Thymus (tissue), 11 donors: ENCODE measurements at regions not wholly inside any gene's neighbourhood (a gene's known extent, or its start where the extent isn't known, plus 50 kb on each side); places are given as distances from the start of the nearest gene placed in this dataset.
A peak's percentile ranks its signal among the peaks of the same experiment; 100 is the strongest.

ENCODE experiments used
- DNase-seq, 9 donors: peaks; one replicate each; pipeline ENCODE4 v3.0.0-alpha.2; 2013; ENCODE audit warnings: low spot score in 9 of 9, low read depth in 6 of 9, missing footprints in 1 of 9
- H3K27ac ChIP-seq, 2 donors: one replicate each; pipeline ENCODE4 v1.5.1; 2013; ENCODE audit warnings: control low read depth in 1 of 2, low read depth in 1 of 2, low read length in 1 of 2, mild to moderate bottlenecking in 1 of 2, moderate library complexity in 1 of 2
- H3K27me3 ChIP-seq, 2 donors: one replicate each; pipeline ENCODE4 v1.5.1; 2013; ENCODE audit warnings: low read length in 1 of 2; ENCODE audit not compliant: control insufficient read depth in 2 of 2, insufficient read depth in 1 of 2
- H3K36me3 ChIP-seq, 2 donors: one replicate each; pipeline ENCODE4 v1.5.1; 2013; ENCODE audit warnings: low read length in 1 of 2, mild to moderate bottlenecking in 1 of 2, moderate library complexity in 1 of 2; ENCODE audit not compliant: control insufficient read depth in 2 of 2, insufficient read depth in 2 of 2
- H3K4me1 ChIP-seq, 2 donors: one replicate each; pipeline ENCODE4 v1.5.1; 2013; ENCODE audit warnings: low read length in 2 of 2; ENCODE audit not compliant: control insufficient read depth in 2 of 2, insufficient read depth in 2 of 2
- H3K4me3 ChIP-seq, 2 donors: one replicate each; pipeline ENCODE4 v1.5.1; 2013; ENCODE audit warnings: low read length in 2 of 2, control low read depth in 1 of 2, mild to moderate bottlenecking in 1 of 2
- H3K9me3 ChIP-seq, 2 donors: one replicate each; pipeline ENCODE4 v1.5.1; 2013; ENCODE audit warnings: low read length in 1 of 2, mild to moderate bottlenecking in 1 of 2; ENCODE audit not compliant: control insufficient read depth in 2 of 2, insufficient read depth in 1 of 2
- WGBS: extraction: QIAGEN DNeasy Blood & Tissue Kit; methylation state at CpG from one replicate; pipeline ENCODE4 v1.1.7; 2013; 5-methylcytosine and 5-hydroxymethylcytosine counted together
- donor health status: healthy.

- Histone ChIP-seq H3K4me3 (no peak overlapping the region), H3K27ac (no peak overlapping the region), H3K9me3 (no peaks in the 10 kb centered on the region), H3K27me3 (no peaks in the 10 kb centered on the region), H3K36me3 (no peaks in the 10 kb centered on the region), H3K4me1 (no peaks in the 10 kb centered on the region)
- DNase-seq = peak; percentile 16 to 71 (median 30)
- 28% methylated on average over 8 of the region's 8 CpGs for WGBS
Measured at GRCh38 chr11:103682318-103683184, 353.9 kb upstream of the DDI1 start.

GRCh38 chr11:103683576-103683975, 352.9 kb upstream of the DDI1 start:
- Histone ChIP-seq H3K27me3 (no peaks in the 10 kb centered on the region), H3K27ac (no peak overlapping the region), H3K4me3 (no peak overlapping the region), H3K36me3 (no peaks in the 10 kb centered on the region), H3K4me1 (no peaks in the 10 kb centered on the region), H3K9me3 (no peaks in the 10 kb centered on the region)
- DNase-seq = no peak
- WGBS = 93% methylated on average over 2 of the region's 2 CpGs

- Histone ChIP-seq H3K9me3 (no peaks in the 10 kb centered on the region), H3K27me3 (no peaks in the 10 kb centered on the region), H3K4me3 (no peak overlapping the region), H3K4me1 (no peaks in the 10 kb centered on the region), H3K27ac (no peak overlapping the region), H3K36me3 (no peaks in the 10 kb centered on the region)
- DNase-seq = no peak
- 94% methylated on average over 3 of the region's 3 CpGs for WGBS
Measured at GRCh38 chr11:103688924-103689323, 347.5 kb upstream of the DDI1 start.

DNA sequence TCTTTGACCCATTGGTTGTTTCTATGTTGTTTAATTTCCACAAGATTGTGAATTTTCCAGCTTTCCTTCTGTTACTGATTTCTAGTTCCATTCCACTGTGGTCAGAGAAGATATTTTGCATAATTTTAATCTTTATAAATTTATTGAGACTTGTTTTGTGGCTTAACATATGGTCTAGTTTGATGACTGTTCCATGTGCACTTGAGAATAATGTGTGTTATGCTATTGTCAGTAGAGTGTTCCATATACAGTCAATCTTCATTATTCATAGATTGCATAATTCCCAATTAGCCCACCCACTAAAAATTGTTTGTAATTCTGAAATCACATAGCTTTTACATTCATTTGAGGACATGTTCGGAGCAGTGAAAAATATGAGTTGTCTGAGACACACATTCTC, 346.1 kb upstream of the DDI1 start:
- H3K27me3 ChIP-seq = no peaks in the 10 kb centered on the region
- H3K4me3 ChIP-seq = no peak overlapping the region
- no peaks in the 10 kb centered on the region for H3K36me3 ChIP-seq
- no peak overlapping the region for H3K27ac ChIP-seq
- H3K4me1 ChIP-seq = no peaks in the 10 kb centered on the region
- no peak for DNase-seq
- 92% methylated on average over 1 of the region's 1 CpG for WGBS
- no peaks in the 10 kb centered on the region for H3K9me3 ChIP-seq

DNA sequence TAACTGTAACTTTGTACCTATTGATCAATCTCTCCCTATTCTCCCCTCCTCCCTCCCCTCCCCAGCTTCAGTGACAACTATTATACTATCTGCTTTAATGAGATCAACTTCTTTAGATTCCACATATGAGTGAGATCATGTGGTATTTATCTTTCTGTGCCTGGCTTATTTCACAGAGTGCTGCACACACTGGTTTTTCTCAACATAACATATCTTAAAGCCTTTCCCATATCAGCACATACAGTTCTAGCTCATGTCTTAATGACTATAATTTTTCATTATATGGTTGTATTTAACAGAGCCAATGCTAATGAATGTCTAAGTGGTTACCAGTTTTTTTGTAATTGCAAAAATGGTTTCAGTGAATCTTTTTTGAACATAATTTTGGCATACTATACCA, 340.3 kb upstream of the DDI1 start:
- no peak for DNase-seq
- H3K4me3 ChIP-seq = no peak overlapping the region
- no peaks in the 10 kb centered on the region for H3K4me1 ChIP-seq
- no peaks in the 10 kb centered on the region for H3K9me3 ChIP-seq
- no peaks in the 10 kb centered on the region for H3K36me3 ChIP-seq
- H3K27ac ChIP-seq = no peak overlapping the region
- H3K27me3 ChIP-seq = no peaks in the 10 kb centered on the region

GRCh38 chr11:103699216-103699615, 337.2 kb upstream of the DDI1 start:
- Histone ChIP-seq H3K27ac (no peak overlapping the region), H3K4me3 (no peak overlapping the region), H3K36me3 (no peaks in the 10 kb centered on the region), H3K27me3 (no peaks in the 10 kb centered on the region), H3K4me1 (no peaks in the 10 kb centered on the region), H3K9me3 (no peaks in the 10 kb centered on the region)
- WGBS = 95% methylated on average over 3 of the region's 3 CpGs
- no peak for DNase-seq

DNA sequence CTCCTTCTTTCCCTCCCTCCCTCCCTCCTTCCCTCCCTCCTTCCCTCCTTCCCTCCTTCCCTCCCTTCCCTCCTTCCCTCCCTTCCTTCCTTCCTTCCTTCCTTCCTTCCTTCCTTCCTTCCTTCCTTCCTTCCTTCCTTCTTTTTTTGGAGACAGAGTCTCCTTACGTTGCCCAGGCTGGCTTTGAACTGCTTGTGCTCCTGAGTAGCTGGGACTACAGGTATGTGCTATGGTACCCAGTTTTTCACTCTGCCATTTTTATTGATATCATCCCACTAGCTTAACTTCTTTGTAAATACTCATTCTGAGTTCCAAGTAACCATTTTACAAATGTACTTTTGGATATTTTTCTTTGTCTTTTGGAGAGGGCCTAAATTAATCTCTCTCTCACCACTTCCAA, 336.8 kb upstream of the DDI1 start:
- Histone ChIP-seq H3K27me3 (no peaks in the 10 kb centered on the region), H3K36me3 (no peaks in the 10 kb centered on the region), H3K27ac (no peak overlapping the region), H3K9me3 (no peaks in the 10 kb centered on the region), H3K4me1 (no peaks in the 10 kb centered on the region), H3K4me3 (no peak overlapping the region)
- no peak for DNase-seq
- WGBS = 92% methylated on average over 1 of the region's 1 CpG

GRCh38 chr11:103700622-103701021, 335.8 kb upstream of the DDI1 start:
- Histone ChIP-seq H3K27ac (no peak overlapping the region), H3K4me3 (no peak overlapping the region), H3K27me3 (no peaks in the 10 kb centered on the region), H3K36me3 (no peaks in the 10 kb centered on the region), H3K9me3 (no peaks in the 10 kb centered on the region), H3K4me1 (no peaks in the 10 kb centered on the region)
- 85% methylated on average over 1 of the region's 1 CpG for WGBS
- no peak for DNase-seq

- Histone ChIP-seq H3K4me3 (no peak overlapping the region), H3K9me3 (no peaks in the 10 kb centered on the region), H3K4me1 (no peaks in the 10 kb centered on the region), H3K27me3 (no peaks in the 10 kb centered on the region), H3K27ac (no peak overlapping the region), H3K36me3 (no peaks in the 10 kb centered on the region)
- 34% methylated on average over 2 of the region's 2 CpGs for WGBS
- no peak for DNase-seq
Measured at GRCh38 chr11:103703437-103703836, 333.0 kb upstream of the DDI1 start.
